OCI-LY1 (cell line): ENCODE measurements at regions not wholly inside any gene's neighbourhood (a gene's known extent, or its start where the extent isn't known, plus 50 kb on each side); places are given as distances from the start of the nearest gene placed in this dataset.

Source experiments
- EZH2 ChIP-seq: fragments of 200-600 bp; sonication (generic), shearing (Covaris generic); IDR thresholded peaks from 2 replicates; pipeline ENCODE4 v1.8.0; 2017; ENCODE audit warnings: borderline replicate concordance, mixed run types, mild to moderate bottlenecking, antibody characterized with exemption, low read length, moderate library complexity, mixed read lengths
- TF ChIP-seq, protein P1 (sequence below): fragments of 200-600 bp; sonication (generic), shearing (Covaris generic); IDR thresholded peaks from 2 replicates; pipeline ENCODE4 v1.5.1; 2017; ENCODE audit warnings: mild to moderate bottlenecking, antibody characterized with exemption, low read length, moderate library complexity, mixed read lengths

DNA sequence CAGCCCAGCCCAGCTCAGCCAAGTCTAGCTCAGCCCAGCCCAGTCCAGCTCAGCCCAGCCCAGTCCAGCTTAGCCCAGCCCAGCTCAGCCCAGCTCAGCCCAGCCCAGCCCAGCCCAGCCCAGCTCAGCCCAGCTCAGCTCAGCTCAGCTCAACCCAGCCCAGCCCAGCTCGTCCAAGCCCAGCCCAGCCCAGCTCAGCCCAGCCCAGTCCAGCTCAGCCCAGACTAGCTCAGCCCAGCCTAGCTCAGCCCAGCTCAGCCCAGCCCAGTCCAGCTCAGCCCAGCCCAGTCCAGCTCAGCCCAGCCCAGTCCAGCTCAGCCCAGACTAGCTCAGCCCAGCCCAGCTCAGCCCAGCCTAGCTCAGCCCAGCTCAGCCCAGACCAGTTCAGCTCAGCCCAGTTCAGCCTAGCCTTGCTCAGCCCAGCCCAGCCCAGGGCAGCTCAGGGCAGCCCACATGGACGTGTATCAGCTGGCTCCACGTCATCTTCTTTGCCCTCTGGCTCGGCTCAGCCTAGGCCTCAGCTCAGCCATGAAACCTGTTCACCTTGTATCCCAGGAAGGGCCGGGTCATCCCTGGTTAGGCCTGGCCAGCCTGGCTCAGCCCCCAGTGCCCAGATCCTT, 185.6 kb downstream of the TMEM121 start:
- TF ChIP-seq, protein P1, sequence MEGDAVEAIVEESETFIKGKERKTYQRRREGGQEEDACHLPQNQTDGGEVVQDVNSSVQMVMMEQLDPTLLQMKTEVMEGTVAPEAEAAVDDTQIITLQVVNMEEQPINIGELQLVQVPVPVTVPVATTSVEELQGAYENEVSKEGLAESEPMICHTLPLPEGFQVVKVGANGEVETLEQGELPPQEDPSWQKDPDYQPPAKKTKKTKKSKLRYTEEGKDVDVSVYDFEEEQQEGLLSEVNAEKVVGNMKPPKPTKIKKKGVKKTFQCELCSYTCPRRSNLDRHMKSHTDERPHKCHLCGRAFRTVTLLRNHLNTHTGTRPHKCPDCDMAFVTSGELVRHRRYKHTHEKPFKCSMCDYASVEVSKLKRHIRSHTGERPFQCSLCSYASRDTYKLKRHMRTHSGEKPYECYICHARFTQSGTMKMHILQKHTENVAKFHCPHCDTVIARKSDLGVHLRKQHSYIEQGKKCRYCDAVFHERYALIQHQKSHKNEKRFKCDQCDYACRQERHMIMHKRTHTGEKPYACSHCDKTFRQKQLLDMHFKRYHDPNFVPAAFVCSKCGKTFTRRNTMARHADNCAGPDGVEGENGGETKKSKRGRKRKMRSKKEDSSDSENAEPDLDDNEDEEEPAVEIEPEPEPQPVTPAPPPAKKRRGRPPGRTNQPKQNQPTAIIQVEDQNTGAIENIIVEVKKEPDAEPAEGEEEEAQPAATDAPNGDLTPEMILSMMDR, result no peak
- TF ChIP-seq EZH2, result no peak
